ENCODE measurements at regions not wholly inside any gene's neighbourhood (a gene's known extent, or its start where the extent isn't known, plus 50 kb on each side); places are given as distances from the start of the nearest gene placed in this dataset.

DNA sequence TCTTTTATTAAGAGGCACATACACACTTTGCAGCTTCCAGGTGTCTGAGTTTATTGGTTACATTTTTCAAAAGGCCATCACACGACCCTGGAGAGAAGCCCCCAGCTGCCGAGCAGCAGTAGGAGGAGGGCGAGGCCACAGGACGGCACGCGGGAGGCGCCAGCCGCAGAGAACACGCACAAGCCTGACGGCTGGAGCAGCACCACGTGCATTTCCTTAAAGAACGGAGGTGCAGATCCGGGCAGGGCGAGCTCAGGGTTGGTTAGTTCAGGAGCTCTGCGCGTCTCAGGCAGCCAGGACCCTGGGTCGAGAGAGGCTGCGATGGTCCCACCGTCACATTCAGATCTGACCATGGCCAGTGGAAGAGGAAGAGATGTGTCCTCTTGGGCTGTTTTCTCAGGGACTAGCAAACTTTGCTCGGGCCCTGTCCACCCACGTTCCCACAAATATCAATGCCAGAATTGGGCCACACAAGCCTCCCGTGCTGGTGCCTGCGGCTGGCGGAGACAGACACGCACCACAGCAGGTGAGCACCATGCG, 121.4 kb upstream of the AFDN start:
- Mint-ChIP-seq H3K4me1 (ENCODE audit: unreplicated experiment) (peaks cover 25% of the 10 kb centered on the region), H3K4me3 (ENCODE audit: unreplicated experiment) (no peak overlapping the region), H3K9me3 (ENCODE audit: unreplicated experiment) (no peaks in the 10 kb centered on the region), H3K36me3 (ENCODE audit: low read depth, unreplicated experiment) (no peaks in the 10 kb centered on the region), H3K27me3 (ENCODE audit: unreplicated experiment) (peaks cover 6% of the 10 kb centered on the region), H3K27ac (ENCODE audit: unreplicated experiment) (no peak overlapping the region)
- TF ChIP-seq, protein P1, sequence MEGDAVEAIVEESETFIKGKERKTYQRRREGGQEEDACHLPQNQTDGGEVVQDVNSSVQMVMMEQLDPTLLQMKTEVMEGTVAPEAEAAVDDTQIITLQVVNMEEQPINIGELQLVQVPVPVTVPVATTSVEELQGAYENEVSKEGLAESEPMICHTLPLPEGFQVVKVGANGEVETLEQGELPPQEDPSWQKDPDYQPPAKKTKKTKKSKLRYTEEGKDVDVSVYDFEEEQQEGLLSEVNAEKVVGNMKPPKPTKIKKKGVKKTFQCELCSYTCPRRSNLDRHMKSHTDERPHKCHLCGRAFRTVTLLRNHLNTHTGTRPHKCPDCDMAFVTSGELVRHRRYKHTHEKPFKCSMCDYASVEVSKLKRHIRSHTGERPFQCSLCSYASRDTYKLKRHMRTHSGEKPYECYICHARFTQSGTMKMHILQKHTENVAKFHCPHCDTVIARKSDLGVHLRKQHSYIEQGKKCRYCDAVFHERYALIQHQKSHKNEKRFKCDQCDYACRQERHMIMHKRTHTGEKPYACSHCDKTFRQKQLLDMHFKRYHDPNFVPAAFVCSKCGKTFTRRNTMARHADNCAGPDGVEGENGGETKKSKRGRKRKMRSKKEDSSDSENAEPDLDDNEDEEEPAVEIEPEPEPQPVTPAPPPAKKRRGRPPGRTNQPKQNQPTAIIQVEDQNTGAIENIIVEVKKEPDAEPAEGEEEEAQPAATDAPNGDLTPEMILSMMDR (IDR thresholded peaks at IDR 0.05; ENCODE audit: unreplicated experiment): no peak
- no peak for DNase-seq (ENCODE audit: low spot score)

DNA sequence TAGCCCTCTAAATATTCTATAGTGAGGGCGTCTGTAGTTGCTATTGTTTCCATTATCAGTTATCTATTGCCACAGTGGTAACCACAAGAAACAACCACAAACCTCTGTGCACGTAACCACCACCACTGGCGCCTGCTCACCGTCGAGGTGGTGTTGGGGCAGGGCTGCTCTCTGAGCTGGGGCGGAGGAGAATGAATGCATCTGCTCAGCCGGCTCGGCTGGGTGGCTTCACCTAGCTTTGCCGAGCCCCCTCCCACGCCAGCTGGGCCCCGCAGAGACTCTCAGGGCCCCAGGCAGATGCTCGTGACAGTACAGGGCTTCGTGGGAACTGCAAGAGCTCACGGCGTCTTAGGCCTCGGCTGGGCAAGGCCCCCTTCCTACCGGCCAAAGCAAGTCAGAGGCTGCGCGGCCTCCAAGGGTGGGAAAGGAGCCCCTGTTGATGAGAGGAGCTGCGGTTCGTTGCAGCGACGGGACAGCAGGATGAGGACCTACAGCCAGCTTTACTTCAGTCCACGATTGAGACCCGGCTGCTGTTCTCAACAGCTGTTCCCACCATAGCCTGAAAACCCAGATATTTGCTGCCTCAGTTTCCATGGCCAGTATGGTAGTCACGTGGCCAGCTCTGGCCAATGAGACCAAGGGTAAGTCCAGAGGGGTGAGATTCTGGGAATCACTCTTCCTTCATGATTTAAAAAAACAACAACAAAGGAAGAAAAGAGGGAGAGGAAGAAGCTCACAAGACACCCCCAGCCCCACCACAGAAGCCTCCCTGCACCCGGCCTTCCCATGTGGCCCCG, 120.2 kb upstream of the AFDN start:
- peaks cover 24% of the 10 kb centered on the region for H3K4me1 Mint-ChIP-seq (ENCODE audit: unreplicated experiment)
- H3K27me3 Mint-ChIP-seq (ENCODE audit: unreplicated experiment): peaks cover 9% of the 10 kb centered on the region
- H3K4me3 Mint-ChIP-seq (ENCODE audit: unreplicated experiment): no peak overlapping the region
- TF ChIP-seq, protein P1 (IDR thresholded peaks at IDR 0.05; ENCODE audit: unreplicated experiment): no peak
- H3K27ac Mint-ChIP-seq (ENCODE audit: unreplicated experiment): no peak overlapping the region
- no peaks in the 10 kb centered on the region for H3K9me3 Mint-ChIP-seq (ENCODE audit: unreplicated experiment)
- DNase-seq (ENCODE audit: low spot score): no peak
- no peaks in the 10 kb centered on the region for H3K36me3 Mint-ChIP-seq (ENCODE audit: low read depth, unreplicated experiment)

DNA sequence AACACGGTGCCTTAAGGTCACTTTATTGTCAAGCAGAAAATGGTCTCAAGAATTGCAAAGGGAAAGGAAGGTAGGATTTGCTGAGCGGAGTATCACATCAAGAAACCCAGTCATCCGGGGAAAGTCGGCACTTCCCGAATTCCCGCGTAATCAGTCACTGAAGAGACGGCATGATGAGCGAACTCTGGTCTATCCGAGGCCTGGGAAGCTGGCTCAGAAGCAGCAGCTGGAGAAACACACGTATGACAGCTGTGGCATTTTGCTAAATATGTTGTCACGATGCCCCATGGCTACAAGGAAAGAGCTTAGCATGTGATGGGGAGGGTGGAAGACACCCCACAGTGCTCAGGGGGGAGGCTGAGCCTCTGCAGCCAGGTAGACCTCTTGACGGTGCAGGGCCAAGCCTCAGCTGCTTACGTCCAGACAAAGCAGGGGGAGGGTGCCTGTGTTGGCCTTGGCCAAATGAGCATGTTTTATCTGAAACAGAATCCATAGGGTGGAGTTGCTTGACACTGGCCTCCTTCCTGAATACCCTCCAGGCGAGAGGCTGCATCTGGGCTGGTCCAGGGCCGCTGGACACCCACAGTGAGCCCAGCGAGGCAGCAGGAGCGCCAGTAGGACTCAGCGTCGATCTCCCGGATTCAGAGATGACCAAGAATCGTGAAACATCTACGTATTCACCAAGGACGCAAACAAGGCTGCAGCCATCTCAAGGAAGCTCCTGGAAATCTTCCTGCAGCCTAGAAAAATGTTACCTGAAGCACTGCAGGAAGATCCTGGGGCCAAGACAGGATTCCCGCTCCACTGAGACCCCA, 118.8 kb upstream of the AFDN start:
- Mint-ChIP-seq H3K4me3 (ENCODE audit: unreplicated experiment) (peak overlapping the region; percentile 17), H3K36me3 (ENCODE audit: low read depth, unreplicated experiment) (no peaks in the 10 kb centered on the region), H3K27me3 (ENCODE audit: unreplicated experiment) (peaks cover 5% of the 10 kb centered on the region), H3K9me3 (ENCODE audit: unreplicated experiment) (no peaks in the 10 kb centered on the region), H3K27ac (ENCODE audit: unreplicated experiment) (no peak overlapping the region), H3K4me1 (ENCODE audit: unreplicated experiment) (peaks cover 35% of the 10 kb centered on the region)
- DNase-seq (ENCODE audit: low spot score): no peak
- TF ChIP-seq, protein P1 (IDR thresholded peaks at IDR 0.05; ENCODE audit: unreplicated experiment): no peak

DNA sequence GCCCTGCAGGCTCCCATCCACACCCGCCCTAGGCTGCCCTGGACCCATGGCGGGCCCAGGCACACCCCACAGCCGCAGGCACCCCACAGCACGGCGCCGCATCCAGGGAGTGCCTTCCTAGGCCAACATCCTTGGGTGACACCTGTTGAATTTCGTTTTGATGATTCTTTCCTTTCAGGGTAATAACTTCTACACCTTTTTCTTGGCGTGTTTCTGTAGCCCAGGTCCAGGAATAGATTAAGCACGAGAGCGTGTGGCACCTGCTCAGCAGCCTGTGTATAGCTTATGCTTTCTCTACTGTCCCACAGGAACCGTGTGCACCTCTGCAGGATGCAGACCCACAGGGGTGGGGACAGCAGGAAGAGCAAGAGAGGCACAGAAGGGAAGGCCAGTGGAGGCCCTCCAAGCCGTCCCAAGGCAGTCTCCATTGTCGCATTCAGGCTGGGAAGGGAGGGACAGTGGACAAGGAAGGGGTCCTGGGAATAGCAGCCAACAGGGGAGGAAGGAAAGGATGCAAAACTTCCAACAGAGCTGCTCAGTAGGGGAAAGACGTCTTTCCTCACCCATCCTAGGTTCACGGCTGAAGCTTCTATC, 118.1 kb upstream of the AFDN start:
- Mint-ChIP-seq H3K4me3 (ENCODE audit: unreplicated experiment) (no peak overlapping the region), H3K4me1 (ENCODE audit: unreplicated experiment) (peaks cover 42% of the 10 kb centered on the region), H3K36me3 (ENCODE audit: low read depth, unreplicated experiment) (no peaks in the 10 kb centered on the region), H3K27me3 (ENCODE audit: unreplicated experiment) (peaks cover 5% of the 10 kb centered on the region), H3K27ac (ENCODE audit: unreplicated experiment) (no peak overlapping the region), H3K9me3 (ENCODE audit: unreplicated experiment) (no peaks in the 10 kb centered on the region)
- TF ChIP-seq, protein P1 (IDR thresholded peaks at IDR 0.05; ENCODE audit: unreplicated experiment): no peak
- DNase-seq (ENCODE audit: low spot score): no peak

All from endothelial cell (in vitro differentiated cells).